A549 (cell line): ENCODE measurements at regions not wholly inside any gene's neighbourhood (a gene's known extent, or its start where the extent isn't known, plus 50 kb on each side); places are given as distances from the start of the nearest gene placed in this dataset.
"Not testable (repeated sequence)": the region's sequence is repeated elsewhere in the genome, so short reads cannot be mapped to it uniquely, and the experiment has no call there.

ENCODE experiments used
- ATAC-seq, 2 experiments: fragments of 200-7000 bp in 1 of 2; fragments of >200 bp in 1 of 2; cut with Nextera tagmentation in 1 of 2; cut with Tn5 transposase in 1 of 2; 3 replicates each; pipeline versions ENCODE4 v1.8.0 to v1.9.1; 2018 to 2020; ENCODE audit warnings: mild to moderate bottlenecking in 1 of 2, moderate library complexity in 1 of 2
- CTCF ChIA-PET: fragments of 300-600 bp; sonication (Branson Sonifier 250); formaldehyde crosslinking; extraction: SDS; loops from one replicate; lab custom pipeline; 2021; ENCODE audit warnings: antibody characterized with exemption, inconsistent platforms; lab: Yijun Ruan, JAX
- POLR2A ChIA-PET: fragments of 350-600 bp; formaldehyde crosslinking; extraction: SDS; loops from one replicate; lab custom pipeline; 2021; ENCODE audit warnings: antibody characterized with exemption, inconsistent platforms; lab: Yijun Ruan, JAX
- DNase-seq, 2 experiments: peaks; one replicate each; pipeline versions ENCODE4 v3.0.0 to v3.0.0-alpha.2; 2011 to 2016; ENCODE audit warnings: low read depth in 1 of 2, low spot score in 1 of 2
- FAIRE-seq: peaks from 2 replicates; lab custom pipeline; 2011; peaks lifted over from hg19 to GRCh38; lab: Jason Lieb, UNC
- H3K27ac ChIP-seq, 2 experiments: fragments of >200 bp; sonication (Bioruptor Twin); formaldehyde crosslinking; 3 replicates each; pipeline ENCODE4 v1.5.1; 2016 to 2017
- H3K4me1 ChIP-seq: fragments of >200 bp; sonication (Bioruptor Twin); formaldehyde crosslinking; 3 replicates; pipeline ENCODE4 v1.6.1; 2016
- H3K4me2 ChIP-seq: fragments of >200 bp; sonication (Bioruptor Twin); formaldehyde crosslinking; 3 replicates; pipeline ENCODE4 v1.6.1; 2016
- H3K4me3 ChIP-seq: fragments of >200 bp; sonication (Bioruptor Twin); formaldehyde crosslinking; 3 replicates; pipeline ENCODE4 v1.5.1; 2016
- H3K9me3 ChIP-seq: fragments of >200 bp; sonication (Bioruptor Twin); formaldehyde crosslinking; 3 replicates; pipeline ENCODE4 v1.6.1; 2016
- ATOH8 ChIP-seq: fragments of 250-450 bp; sonication (Bioruptor Pico); IDR thresholded peaks from 2 replicates; pipeline ENCODE4 v1.5.0; 2020; ENCODE audit warnings: low read depth, mild to moderate bottlenecking, moderate library complexity
- BHLHE40 ChIP-seq: IDR thresholded peaks from 2 replicates; pipeline ENCODE4 v1.6.1; 2012; ENCODE audit warnings: low read depth, low read length, inconsistent platforms
- CBX8 ChIP-seq: fragments of 200-600 bp; sonication (generic); IDR thresholded peaks from 2 replicates; pipeline ENCODE4 v1.6.1; 2016
- CEBPB ChIP-seq, 2 experiments: fragments of >200 bp in 1 of 2; sonication (Bioruptor Twin) in 1 of 2; formaldehyde crosslinking in 1 of 2; IDR thresholded peaks; 2 replicates each; pipeline ENCODE4 v1.6.1; 2012 to 2016
- CHD4 ChIP-seq: fragments of 200-600 bp; sonication (generic); IDR thresholded peaks from 2 replicates; pipeline ENCODE4 v1.6.1; 2016; ENCODE audit warnings: antibody characterized with exemption, mild to moderate bottlenecking, borderline replicate concordance
- EP300 ChIP-seq, 2 experiments: fragments of >200 bp; sonication (Bioruptor Twin); formaldehyde crosslinking; IDR thresholded peaks; 2 replicates in 1 of 2; 3 replicates in 1 of 2; pipeline ENCODE4 v1.6.1; 2016 to 2017
- FOXS1 ChIP-seq: fragments of 250-450 bp; sonication (Bioruptor Pico); IDR thresholded peaks from 2 replicates; pipeline ENCODE4 v1.5.0; 2020; ENCODE audit warnings: mild to moderate bottlenecking, moderate library complexity
- HDAC2 ChIP-seq: fragments of 200-600 bp; sonication (generic); IDR thresholded peaks from 2 replicates; pipeline ENCODE4 v1.6.1; 2016
- HEYL ChIP-seq: fragments of 250-450 bp; sonication (Bioruptor Pico); IDR thresholded peaks from 2 replicates; pipeline ENCODE4 v1.8.0; 2021; ENCODE audit warnings: mild to moderate bottlenecking, moderate library complexity
- HOXA7 ChIP-seq: fragments of 250-450 bp; sonication (Bioruptor Pico); IDR thresholded peaks from 2 replicates; pipeline ENCODE4 v1.5.0; 2020; ENCODE audit warnings: mild to moderate bottlenecking, moderate library complexity
- JUN ChIP-seq, 2 experiments: fragments of >200 bp; sonication (Bioruptor Twin); formaldehyde crosslinking; IDR thresholded peaks; 2 replicates in 1 of 2; 3 replicates in 1 of 2; pipeline ENCODE4 v1.6.1; 2016 to 2017
- KDM1A ChIP-seq: fragments of 200-600 bp; sonication (generic); IDR thresholded peaks from 2 replicates; pipeline ENCODE4 v1.6.1; 2016; ENCODE audit warnings: low read depth, mild to moderate bottlenecking
- MAX ChIP-seq: IDR thresholded peaks from 2 replicates; pipeline ENCODE4 v1.6.1; 2012
- MAZ ChIP-seq: fragments of 150-350 bp; IDR thresholded peaks from 2 replicates; pipeline ENCODE4 v1.6.1; 2014; ENCODE audit warnings: antibody characterized with exemption, low read depth, low read length, borderline replicate concordance
- NR3C1 ChIP-seq: fragments of >200 bp; sonication (Bioruptor Twin); formaldehyde crosslinking; IDR thresholded peaks from 3 replicates; pipeline ENCODE4 v1.6.1; 2017
- PBX3 ChIP-seq: IDR thresholded peaks from 2 replicates; pipeline ENCODE4 v1.6.1; 2012
- POLR2A ChIP-seq: IDR thresholded peaks from 2 replicates; pipeline ENCODE4 v1.6.1; 2012; ENCODE audit warnings: mild to moderate bottlenecking, low read length
- RAD21 ChIP-seq, 2 experiments: fragments of >200 bp in 1 of 2; sonication (Bioruptor Twin) in 1 of 2; formaldehyde crosslinking in 1 of 2; IDR thresholded peaks in 1 of 2; conservative IDR thresholded peaks in 1 of 2; 2 replicates in 1 of 2; 3 replicates in 1 of 2; pipeline ENCODE4 v1.6.1; 2012 to 2018; ENCODE audit warnings: inconsistent platforms in 1 of 2
- REST ChIP-seq: fragments of 200-600 bp; sonication (generic); IDR thresholded peaks from 2 replicates; pipeline ENCODE4 v1.6.1; 2016; ENCODE audit warnings: antibody characterized with exemption, mild to moderate bottlenecking, moderate library complexity
- RFX5 ChIP-seq: fragments of 450-650 bp; IDR thresholded peaks from 2 replicates; pipeline ENCODE4 v1.7.1; 2014; ENCODE audit warnings: antibody characterized with exemption, mild to moderate bottlenecking, moderate library complexity
- RNF2 ChIP-seq: fragments of 200-600 bp; sonication (generic); IDR thresholded peaks from 2 replicates; pipeline ENCODE4 v1.6.1; 2016; ENCODE audit warnings: low read depth, mild to moderate bottlenecking, antibody characterized with exemption, moderate library complexity, borderline replicate concordance
- SREBF2 ChIP-seq: fragments of 450-650 bp; IDR thresholded peaks from 2 replicates; pipeline ENCODE4 v1.6.1; 2014; ENCODE audit warnings: mild to moderate bottlenecking, moderate library complexity
- TFCP2L1 ChIP-seq: fragments of 250-450 bp; sonication (Bioruptor Pico); IDR thresholded peaks from 2 replicates; pipeline ENCODE4 v1.5.0; 2021; ENCODE audit warnings: mild to moderate bottlenecking
- TP53 ChIP-seq: fragments of 250-450 bp; sonication (Bioruptor Pico); IDR thresholded peaks from 2 replicates; pipeline ENCODE4 v1.5.0; 2021; ENCODE audit warnings: mild to moderate bottlenecking, moderate library complexity
- ZFP36 ChIP-seq: fragments of 450-650 bp; IDR thresholded peaks from 2 replicates; pipeline ENCODE4 v1.6.1; 2014; ENCODE audit warnings: borderline replicate concordance; ENCODE audit not compliant: partially characterized antibody
- ZNF302 ChIP-seq: fragments of 250-450 bp; sonication (Bioruptor Pico); IDR thresholded peaks from 2 replicates; pipeline ENCODE4 v1.9.0; 2021; ENCODE audit warnings: inconsistent platforms, mild to moderate bottlenecking, moderate library complexity
- ZSCAN20 ChIP-seq: fragments of 250-450 bp; sonication (Bioruptor Pico); IDR thresholded peaks from 2 replicates; pipeline ENCODE4 v1.8.0; 2022; ENCODE audit warnings: mild to moderate bottlenecking, moderate library complexity
- WGBS: methylation state at CpG from one replicate; pipeline ENCODE4 v1.1.6; 2017; ENCODE audit errors: missing lambda C conversion rate; 5-methylcytosine and 5-hydroxymethylcytosine counted together

GRCh38 chr2:16925145-16925544 is 259.5 kb upstream of the CYRIA start:
- ATAC-seq (no peak), DNase-seq (no peak)
- no peak overlapping the region for H3K4me3 ChIP-seq

GRCh38 chr2:16915341-16915755 is 249.7 kb upstream of the CYRIA start:
- H3K4me2 ChIP-seq, DNase-seq, CTCF ChIA-PET, H3K4me1 ChIP-seq, H3K9me3 ChIP-seq, FAIRE-seq, POLR2A ChIA-PET, ATAC-seq, H3K4me3 ChIP-seq, H3K27ac ChIP-seq: not testable (repeated sequence)
- 0% methylated on average over 3 of the region's 3 CpGs for WGBS

More at GRCh38 chr2:16925145-16925544, 259.5 kb upstream of the CYRIA start:
- FAIRE-seq, result no peak
- POLR2A ChIA-PET, result no interaction called here
- H3K9me3 ChIP-seq, result no peaks in the 10 kb centered on the region
- no peak for TF ChIP-seq BHLHE40
- TF ChIP-seq JUN (IDR thresholded peaks at IDR 0.05), result no peak
- TF ChIP-seq ATOH8, result no peak
- TF ChIP-seq EP300 (IDR thresholded peaks at IDR 0.05), result no peak
- no peak for TF ChIP-seq CEBPB (IDR thresholded peaks at IDR 0.05)
- TF ChIP-seq KDM1A, result no peak
- TF ChIP-seq RAD21 (conservative IDR thresholded peaks at IDR 0.05 in 1 of 2, IDR thresholded peaks at IDR 0.05 in 1 of 2), result no peak
- TF ChIP-seq POLR2A, result no peak
- no peak for TF ChIP-seq ZSCAN20 (CRISPR knock-in tag)
- no peak for TF ChIP-seq ZFP36
- no peak for TF ChIP-seq CHD4
- no peak for TF ChIP-seq PBX3
- TF ChIP-seq TFCP2L1, result no peak
- no peak for TF ChIP-seq CBX8
- TF ChIP-seq RNF2, result no peak
- TF ChIP-seq RFX5, result no peak
- no peak for TF ChIP-seq HEYL (CRISPR knock-in tag)
- no peak for TF ChIP-seq FOXS1 (CRISPR knock-in tag)
- no peak for TF ChIP-seq TP53 (CRISPR knock-in tag)
- no peak for TF ChIP-seq REST
- TF ChIP-seq, all 56 proteins: peak for 0
- Histone ChIP-seq H3K4me2 (no peak overlapping the region), H3K27ac (no peak overlapping the region), H3K4me1 (no peaks in the 10 kb centered on the region)
- 30% methylated on average over 2 of the region's 2 CpGs for WGBS
- CTCF ChIA-PET, result no interaction called here

- ATAC-seq (no peak), FAIRE-seq (no peak), DNase-seq (no peak)
- Histone ChIP-seq H3K4me2 (no peak overlapping the region), H3K4me3 (no peak overlapping the region), H3K9me3 (no peaks in the 10 kb centered on the region; the same call in 2 of the 3 replicates), H3K4me1 (no peaks in the 10 kb centered on the region), H3K27ac (no peak overlapping the region)
- ChIA-PET POLR2A (no interaction called here), CTCF (no interaction called here)
- TF ChIP-seq CHD4, result no peak
- no peak for TF ChIP-seq ZNF302 (CRISPR knock-in tag)
- no peak for TF ChIP-seq HOXA7
- no peak for TF ChIP-seq MAZ
- no peak for TF ChIP-seq SREBF2
- no peak for TF ChIP-seq NR3C1
- TF ChIP-seq MAX, result no peak
- TF ChIP-seq CEBPB (IDR thresholded peaks at IDR 0.05), result no peak
- no peak for TF ChIP-seq RNF2
- no peak for TF ChIP-seq RFX5
- TF ChIP-seq HDAC2, result no peak
- WGBS, result 4% methylated on average over 3 of the region's 3 CpGs
Measured at GRCh38 chr2:16911746-16912145, 246.1 kb upstream of the CYRIA start.
